ENCODE measurements at regions not wholly inside any gene's neighbourhood (a gene's known extent, or its start where the extent isn't known, plus 50 kb on each side); places are given as distances from the start of the nearest gene placed in this dataset.

GRCh38 chr7:54846273-54846672 is 87.3 kb upstream of the SEC61G start:
- Histone ChIP-seq H3F3A (ENCODE audit: control insufficient read depth, insufficient read depth) (no peaks in the 10 kb centered on the region), H4K20me1 (ENCODE audit: control insufficient read depth, insufficient read depth, low read depth, low read length) (no peaks in the 10 kb centered on the region), H3K4me1 (ENCODE audit: control insufficient read depth, low read length) (no peaks in the 10 kb centered on the region), H3K9me3 (ENCODE audit: control insufficient read depth, insufficient read depth, low read length) (no peaks in the 10 kb centered on the region), H3K9me2 (replicated peaks; ENCODE audit: control insufficient read depth, low read length) (no peaks in the 10 kb centered on the region), H3K4me2 (ENCODE audit: low read length) (no peak overlapping the region), H3K27me3 (ENCODE audit: control insufficient read depth, low read length) (no peaks in the 10 kb centered on the region), H3K4me3 (ENCODE audit: low read length) (no peak overlapping the region), H3K27ac (ENCODE audit: low read depth, low read length) (no peak overlapping the region), H3K79me2 (ENCODE audit: control insufficient read depth, low read length) (no peaks in the 10 kb centered on the region), H3K36me3 (ENCODE audit: control insufficient read depth, low read length) (no peaks in the 10 kb centered on the region)
- TF ChIP-seq CTCF (IDR thresholded peaks at IDR 0.05; ENCODE audit: low read depth, low read length, poor library complexity, severe bottlenecking), result no peak
- TF ChIP-seq EZH2phosphoT487 (IDR thresholded peaks at IDR 0.05; ENCODE audit: borderline replicate concordance, low read length), result no peak

GRCh38 chr7:54847921-54848320 is 88.9 kb upstream of the SEC61G start:
- Histone ChIP-seq H3K27me3 (ENCODE audit: control insufficient read depth, low read length) (no peaks in the 10 kb centered on the region), H3K27ac (ENCODE audit: low read depth, low read length) (no peak overlapping the region), H4K20me1 (ENCODE audit: control insufficient read depth, insufficient read depth, low read depth, low read length) (no peaks in the 10 kb centered on the region), H3K36me3 (ENCODE audit: control insufficient read depth, low read length) (no peaks in the 10 kb centered on the region), H3K4me1 (ENCODE audit: control insufficient read depth, low read length) (no peaks in the 10 kb centered on the region), H3K9me3 (ENCODE audit: control insufficient read depth, insufficient read depth, low read length) (no peaks in the 10 kb centered on the region), H3K4me3 (ENCODE audit: low read length) (no peak overlapping the region), H3K4me2 (ENCODE audit: low read length) (no peak overlapping the region), H3K9me2 (replicated peaks; ENCODE audit: control insufficient read depth, low read length) (no peaks in the 10 kb centered on the region), H3F3A (ENCODE audit: control insufficient read depth, insufficient read depth) (no peaks in the 10 kb centered on the region), H3K79me2 (ENCODE audit: control insufficient read depth, low read length) (no peaks in the 10 kb centered on the region)
- TF ChIP-seq CTCF (IDR thresholded peaks at IDR 0.05; ENCODE audit: low read depth, low read length, poor library complexity, severe bottlenecking) (no peak), EZH2phosphoT487 (IDR thresholded peaks at IDR 0.05; ENCODE audit: borderline replicate concordance, low read length) (no peak)

- no peaks in the 10 kb centered on the region; the same call in 1 of the 2 replicates for H3K9me3 ChIP-seq (ENCODE audit: control insufficient read depth, insufficient read depth, low read length)
- no peaks in the 10 kb centered on the region for H3K9me2 ChIP-seq (replicated peaks; ENCODE audit: control insufficient read depth, low read length)
- H3K27me3 ChIP-seq (ENCODE audit: control insufficient read depth, low read length), result no peaks in the 10 kb centered on the region
- no peaks in the 10 kb centered on the region for H4K20me1 ChIP-seq (ENCODE audit: control insufficient read depth, insufficient read depth, low read depth, low read length)
- no peak overlapping the region for H3K4me3 ChIP-seq (ENCODE audit: low read length)
- no peak overlapping the region for H3K4me2 ChIP-seq (ENCODE audit: low read length)
- H3F3A ChIP-seq (ENCODE audit: control insufficient read depth, insufficient read depth), result no peaks in the 10 kb centered on the region
- H3K79me2 ChIP-seq (ENCODE audit: control insufficient read depth, low read length), result no peaks in the 10 kb centered on the region
- no peaks in the 10 kb centered on the region for H3K36me3 ChIP-seq (ENCODE audit: control insufficient read depth, low read length)
- TF ChIP-seq EZH2phosphoT487 (IDR thresholded peaks at IDR 0.05; ENCODE audit: borderline replicate concordance, low read length), result no peak
- no peak for TF ChIP-seq CTCF (IDR thresholded peaks at IDR 0.05; ENCODE audit: low read depth, low read length, poor library complexity, severe bottlenecking)
- no peaks in the 10 kb centered on the region for H3K4me1 ChIP-seq (ENCODE audit: control insufficient read depth, low read length)
- H3K27ac ChIP-seq (ENCODE audit: low read depth, low read length), result no peak overlapping the region
Observed at GRCh38 chr7:54856856-54857255, 97.8 kb upstream of the SEC61G start.

GRCh38 chr7:54857294-54857693 is 98.3 kb upstream of the SEC61G start:
- no peak overlapping the region for H3K27ac ChIP-seq (ENCODE audit: low read depth, low read length)
- no peak overlapping the region for H3K4me2 ChIP-seq (ENCODE audit: low read length)
- H4K20me1 ChIP-seq (ENCODE audit: control insufficient read depth, insufficient read depth, low read depth, low read length), result no peaks in the 10 kb centered on the region
- no peaks in the 10 kb centered on the region for H3F3A ChIP-seq (ENCODE audit: control insufficient read depth, insufficient read depth)
- no peak overlapping the region for H3K4me3 ChIP-seq (ENCODE audit: low read length)
- no peaks in the 10 kb centered on the region for H3K36me3 ChIP-seq (ENCODE audit: control insufficient read depth, low read length)
- no peaks in the 10 kb centered on the region for H3K4me1 ChIP-seq (ENCODE audit: control insufficient read depth, low read length)
- TF ChIP-seq CTCF (IDR thresholded peaks at IDR 0.05; ENCODE audit: low read depth, low read length, poor library complexity, severe bottlenecking) (no peak), EZH2phosphoT487 (IDR thresholded peaks at IDR 0.05; ENCODE audit: borderline replicate concordance, low read length) (no peak)
- no peaks in the 10 kb centered on the region for H3K9me2 ChIP-seq (replicated peaks; ENCODE audit: control insufficient read depth, low read length)
- H3K9me3 ChIP-seq (ENCODE audit: control insufficient read depth, insufficient read depth, low read length), result no peaks in the 10 kb centered on the region; the same call in 1 of the 2 replicates
- H3K79me2 ChIP-seq (ENCODE audit: control insufficient read depth, low read length), result no peaks in the 10 kb centered on the region
- H3K27me3 ChIP-seq (ENCODE audit: control insufficient read depth, low read length), result no peaks in the 10 kb centered on the region
